ENCODE measurements at regions not wholly inside any gene's neighbourhood (a gene's known extent, or its start where the extent isn't known, plus 50 kb on each side); places are given as distances from the start of the nearest gene placed in this dataset.
"Not testable (repeated sequence)": the region's sequence is repeated elsewhere in the genome, so short reads cannot be mapped to it uniquely, and the experiment has no call there.

GRCh38 chr5:92332039-92332438, 948.9 kb upstream of the ARRDC3 start:
- Histone ChIP-seq H3K27me3 (ENCODE audit: control insufficient read depth in 1 of 2, insufficient read depth in 2 of 2, low read length in 2 of 2) (no peaks in the 10 kb centered on the region), H3K36me3 (ENCODE audit: insufficient read depth, low read length) (no peaks in the 10 kb centered on the region)

DNA sequence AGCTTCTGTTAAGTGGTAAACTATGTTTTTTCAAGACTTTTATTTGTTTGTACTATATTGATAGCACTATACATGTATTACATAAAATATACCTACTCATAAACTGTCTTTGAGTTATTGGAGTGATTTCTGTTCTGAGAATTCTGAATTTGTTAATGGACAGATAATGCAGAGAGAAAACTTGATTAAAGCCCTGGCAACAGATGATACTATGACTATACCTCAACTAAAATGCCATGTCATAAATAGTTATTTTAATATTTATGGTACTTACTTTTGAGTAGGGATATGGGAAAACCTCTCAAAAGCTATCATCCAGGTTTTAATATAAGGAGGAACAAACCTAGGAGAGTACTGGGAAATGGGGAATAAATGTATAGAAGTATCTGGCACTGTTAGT, 947.2 kb upstream of the ARRDC3 start:
- Histone ChIP-seq H3K4me1 (ENCODE audit: insufficient read depth, low read length) (no peaks in the 10 kb centered on the region), H3K27ac (ENCODE audit: low read depth, low read length) (no peak overlapping the region), H3K36me3 (ENCODE audit: insufficient read depth, low read length) (no peaks in the 10 kb centered on the region), H3K4me3 (ENCODE audit: low read depth in 1 of 2, low read length in 2 of 2) (no peak overlapping the region), H3K27me3 (ENCODE audit: control insufficient read depth in 1 of 2, insufficient read depth in 2 of 2, low read length in 2 of 2) (no peaks in the 10 kb centered on the region), H3K9me3 (ENCODE audit: low read length) (no peaks in the 10 kb centered on the region), H3K9ac (ENCODE audit: low read length) (no peak overlapping the region)

More at GRCh38 chr5:92332039-92332438, 948.9 kb upstream of the ARRDC3 start:
- H3K27ac ChIP-seq (ENCODE audit: low read depth, low read length), result no peak overlapping the region
- no peaks in the 10 kb centered on the region for H3K4me1 ChIP-seq (ENCODE audit: insufficient read depth, low read length)
- H3K9ac ChIP-seq (ENCODE audit: low read length), result no peak overlapping the region
- H3K4me3 ChIP-seq (ENCODE audit: low read depth in 1 of 2, low read length in 2 of 2), result no peak overlapping the region
- H3K9me3 ChIP-seq (ENCODE audit: low read length), result no peaks in the 10 kb centered on the region

DNA sequence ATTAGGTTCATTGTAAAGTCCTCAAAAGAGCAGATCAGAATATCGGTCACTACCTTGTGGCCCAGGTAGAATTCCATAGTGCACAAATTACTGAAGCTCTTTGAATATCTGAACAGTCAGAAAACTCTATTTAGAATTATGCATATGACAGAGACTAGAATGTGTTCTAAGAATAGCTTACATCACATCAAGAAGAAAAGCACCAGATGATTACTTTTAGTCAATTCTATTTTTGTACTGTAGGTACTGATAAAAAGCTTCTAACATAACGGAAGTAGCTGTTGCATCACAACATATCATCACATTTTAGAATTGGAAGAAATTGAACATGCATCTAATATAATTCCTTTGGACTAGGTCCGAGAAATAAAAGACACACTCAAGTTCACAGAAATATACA, 946.6 kb upstream of the ARRDC3 start:
- Histone ChIP-seq H3K4me3 (ENCODE audit: low read depth in 1 of 2, low read length in 2 of 2) (no peak overlapping the region), H3K36me3 (ENCODE audit: insufficient read depth, low read length) (no peaks in the 10 kb centered on the region), H3K27me3 (ENCODE audit: control insufficient read depth in 1 of 2, insufficient read depth in 2 of 2, low read length in 2 of 2) (no peaks in the 10 kb centered on the region), H3K4me1 (ENCODE audit: insufficient read depth, low read length) (no peaks in the 10 kb centered on the region), H3K9ac (ENCODE audit: low read length) (no peak overlapping the region), H3K9me3 (ENCODE audit: low read length) (no peaks in the 10 kb centered on the region), H3K27ac (ENCODE audit: low read depth, low read length) (no peak overlapping the region)

GRCh38 chr5:92328584-92329259, 945.6 kb upstream of the ARRDC3 start:
- no peak overlapping the region for H3K27ac ChIP-seq (ENCODE audit: low read depth, low read length)
- H3K4me3 ChIP-seq (ENCODE audit: low read depth in 1 of 2, low read length in 2 of 2), result no peak overlapping the region
- H3K27me3 ChIP-seq (ENCODE audit: control insufficient read depth in 1 of 2, insufficient read depth in 2 of 2, low read length in 2 of 2), result no peaks in the 10 kb centered on the region
- no peak overlapping the region for H3K9ac ChIP-seq (ENCODE audit: low read length)
- H3K4me1 ChIP-seq (ENCODE audit: insufficient read depth, low read length), result no peaks in the 10 kb centered on the region
- no peaks in the 10 kb centered on the region for H3K9me3 ChIP-seq (ENCODE audit: low read length)
- no peaks in the 10 kb centered on the region for H3K36me3 ChIP-seq (ENCODE audit: insufficient read depth, low read length)

GRCh38 chr5:92320446-92320845, 937.3 kb upstream of the ARRDC3 start:
- H3K9ac ChIP-seq (ENCODE audit: low read length), result no peak overlapping the region
- H3K4me3 ChIP-seq (ENCODE audit: low read depth in 1 of 2, low read length in 2 of 2), result no peak overlapping the region
- no peaks in the 10 kb centered on the region for H3K36me3 ChIP-seq (ENCODE audit: insufficient read depth, low read length)
- H3K4me1 ChIP-seq (ENCODE audit: insufficient read depth, low read length), result no peaks in the 10 kb centered on the region
- H3K9me3 ChIP-seq (ENCODE audit: low read length), result no peaks in the 10 kb centered on the region
- H3K27me3 ChIP-seq (ENCODE audit: control insufficient read depth in 1 of 2, insufficient read depth in 2 of 2, low read length in 2 of 2), result no peaks in the 10 kb centered on the region
- H3K27ac ChIP-seq (ENCODE audit: low read depth, low read length), result no peak overlapping the region

GRCh38 chr5:92313385-92313784, 930.3 kb upstream of the ARRDC3 start:
- Histone ChIP-seq H3K36me3 (ENCODE audit: insufficient read depth, low read length) (no peaks in the 10 kb centered on the region), H3K4me3 (ENCODE audit: low read depth in 1 of 2, low read length in 2 of 2) (no peak overlapping the region), H3K27ac (ENCODE audit: low read depth, low read length) (no peak overlapping the region), H3K27me3 (ENCODE audit: control insufficient read depth in 1 of 2, insufficient read depth in 2 of 2, low read length in 2 of 2) (no peaks in the 10 kb centered on the region), H3K9me3 (ENCODE audit: low read length) (no peaks in the 10 kb centered on the region), H3K4me1 (ENCODE audit: insufficient read depth, low read length) (no peaks in the 10 kb centered on the region), H3K9ac (ENCODE audit: low read length) (no peak overlapping the region)

DNA sequence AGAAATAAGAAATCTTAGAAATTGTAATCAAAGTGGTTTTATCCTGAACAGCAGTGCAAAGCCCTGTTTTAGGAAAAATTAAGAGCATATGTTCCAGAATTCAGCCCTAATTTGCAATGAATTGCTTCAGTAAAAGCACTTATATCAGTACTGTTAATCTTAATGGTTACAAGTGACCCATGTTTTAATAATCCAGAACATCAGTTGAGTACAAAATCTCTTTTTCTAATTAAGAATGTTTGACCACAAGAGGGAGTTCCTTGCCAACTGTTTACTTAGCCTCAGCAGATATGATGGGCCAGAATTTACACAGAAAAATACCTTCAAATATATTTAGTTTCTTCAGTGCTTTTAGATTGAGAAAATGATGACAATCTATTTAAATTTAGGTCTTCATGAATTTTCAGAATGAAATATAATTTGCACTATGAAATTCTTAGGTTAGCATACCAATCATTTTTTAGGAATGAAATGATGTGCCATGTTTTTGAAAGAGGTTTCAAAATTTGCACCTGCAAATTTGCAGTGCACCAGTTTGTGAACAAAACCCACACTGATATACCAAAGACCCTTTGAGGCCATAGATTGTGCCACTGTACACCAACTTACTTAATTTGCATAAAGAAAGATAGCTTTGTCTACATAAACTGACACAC, 926.3 kb upstream of the ARRDC3 start:
- H3K36me3 ChIP-seq (ENCODE audit: insufficient read depth, low read length), result no peaks in the 10 kb centered on the region
- no peaks in the 10 kb centered on the region for H3K27me3 ChIP-seq (ENCODE audit: control insufficient read depth in 1 of 2, insufficient read depth in 2 of 2, low read length in 2 of 2)
- no peaks in the 10 kb centered on the region for H3K4me1 ChIP-seq (ENCODE audit: insufficient read depth, low read length)
- H3K9ac ChIP-seq (ENCODE audit: low read length), result no peak overlapping the region
- H3K27ac ChIP-seq (ENCODE audit: low read depth, low read length), result no peak overlapping the region
- H3K9me3 ChIP-seq (ENCODE audit: low read length), result no peaks in the 10 kb centered on the region
- H3K4me3 ChIP-seq (ENCODE audit: low read depth in 1 of 2, low read length in 2 of 2), result no peak overlapping the region

- Histone ChIP-seq H3K9ac (ENCODE audit: low read length) (no peak overlapping the region), H3K4me3 (ENCODE audit: low read depth in 1 of 2, low read length in 2 of 2) (no peak overlapping the region), H3K9me3 (ENCODE audit: low read length) (no peaks in the 10 kb centered on the region), H3K4me1 (ENCODE audit: insufficient read depth, low read length) (no peaks in the 10 kb centered on the region), H3K27me3 (ENCODE audit: control insufficient read depth in 1 of 2, insufficient read depth in 2 of 2, low read length in 2 of 2) (no peaks in the 10 kb centered on the region), H3K27ac (ENCODE audit: low read depth, low read length) (no peak overlapping the region), H3K36me3 (ENCODE audit: insufficient read depth, low read length) (no peaks in the 10 kb centered on the region)
These were observed 925.6 kb upstream of the ARRDC3 start for GRCh38 chr5:92308679-92309078.

DNA sequence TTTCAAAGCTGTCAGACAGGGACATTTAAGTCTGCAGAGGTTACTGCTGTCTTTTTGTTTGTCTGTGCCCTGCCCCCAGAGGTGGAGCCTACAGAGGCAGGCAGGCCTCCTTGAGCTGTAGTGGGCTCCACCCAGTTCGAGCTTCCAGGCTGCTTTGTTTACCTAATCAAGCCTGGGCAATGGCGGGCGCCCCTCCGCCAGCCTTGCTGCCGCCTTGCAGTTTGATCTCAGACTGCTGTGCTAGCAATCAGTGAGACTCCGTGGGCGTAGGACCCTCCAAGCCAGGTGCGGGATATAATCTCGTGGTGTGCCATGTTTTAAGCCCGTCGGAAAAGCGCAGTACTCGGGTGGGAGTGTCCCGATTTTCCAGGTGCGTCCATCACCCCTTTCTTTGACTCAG, 919.2 kb upstream of the ARRDC3 start:
- not testable (repeated sequence) for H3K27ac ChIP-seq (ENCODE audit: low read depth, low read length); H3K4me1 ChIP-seq (ENCODE audit: insufficient read depth, low read length); H3K9ac ChIP-seq (ENCODE audit: low read length); H3K9me3 ChIP-seq (ENCODE audit: low read length); H3K27me3 ChIP-seq (ENCODE audit: control insufficient read depth in 1 of 2, insufficient read depth in 2 of 2, low read length in 2 of 2); H3K4me3 ChIP-seq (ENCODE audit: low read depth in 1 of 2, low read length in 2 of 2); H3K36me3 ChIP-seq (ENCODE audit: insufficient read depth, low read length)

DNA sequence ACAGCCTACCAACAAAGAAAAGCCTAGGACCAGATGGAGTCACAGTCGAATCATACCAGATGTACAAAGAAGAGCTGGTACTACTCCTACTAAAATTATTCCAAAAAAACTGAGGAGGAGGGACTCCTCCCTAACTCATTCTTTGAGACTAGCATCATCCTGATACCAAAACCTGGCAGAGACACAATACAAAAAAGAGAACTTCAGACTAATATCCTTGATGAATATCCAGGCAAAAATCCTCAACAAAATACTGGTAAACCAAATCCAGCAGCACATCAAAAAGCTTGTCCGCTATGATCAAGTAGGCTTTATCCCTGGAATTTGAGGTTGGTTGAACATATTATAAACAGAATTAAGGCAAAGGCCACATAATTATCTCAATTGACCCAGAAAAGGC, 900.4 kb upstream of the ARRDC3 start:
- Histone ChIP-seq H3K27ac (ENCODE audit: low read depth, low read length) (no peak overlapping the region), H3K27me3 (ENCODE audit: control insufficient read depth in 1 of 2, insufficient read depth in 2 of 2, low read length in 2 of 2) (no peaks in the 10 kb centered on the region), H3K4me3 (ENCODE audit: low read depth in 1 of 2, low read length in 2 of 2) (no peak overlapping the region), H3K36me3 (ENCODE audit: insufficient read depth, low read length) (no peaks in the 10 kb centered on the region), H3K4me1 (ENCODE audit: insufficient read depth, low read length) (no peaks in the 10 kb centered on the region), H3K9me3 (ENCODE audit: low read length) (peaks cover 4% of the 10 kb centered on the region), H3K9ac (ENCODE audit: low read length) (no peak overlapping the region)

- H3K36me3 ChIP-seq (ENCODE audit: insufficient read depth, low read length); H3K4me3 ChIP-seq (ENCODE audit: low read depth in 1 of 2, low read length in 2 of 2); H3K4me1 ChIP-seq (ENCODE audit: insufficient read depth, low read length); H3K9me3 ChIP-seq (ENCODE audit: low read length); H3K9ac ChIP-seq (ENCODE audit: low read length); H3K27ac ChIP-seq (ENCODE audit: low read depth, low read length); H3K27me3 ChIP-seq (ENCODE audit: control insufficient read depth in 1 of 2, insufficient read depth in 2 of 2, low read length in 2 of 2): not testable (repeated sequence)
These were observed 888.6 kb upstream of the ARRDC3 start for GRCh38 chr5:92271750-92272149.

GRCh38 chr5:92268343-92268742, 885.2 kb upstream of the ARRDC3 start:
- Histone ChIP-seq H3K4me1 (ENCODE audit: insufficient read depth, low read length) (no peaks in the 10 kb centered on the region), H3K4me3 (ENCODE audit: low read depth in 1 of 2, low read length in 2 of 2) (no peak overlapping the region), H3K27ac (ENCODE audit: low read depth, low read length) (no peak overlapping the region), H3K36me3 (ENCODE audit: insufficient read depth, low read length) (no peaks in the 10 kb centered on the region), H3K9ac (ENCODE audit: low read length) (no peak overlapping the region), H3K27me3 (ENCODE audit: control insufficient read depth in 1 of 2, insufficient read depth in 2 of 2, low read length in 2 of 2) (no peaks in the 10 kb centered on the region), H3K9me3 (ENCODE audit: low read length) (no peaks in the 10 kb centered on the region)

All from muscle layer of colon (tissue), 2 donors.